GM12874 (cell line): ENCODE measurements at regions not wholly inside any gene's neighbourhood (a gene's known extent, or its start where the extent isn't known, plus 50 kb on each side); places are given as distances from the start of the nearest gene placed in this dataset.

Source experiments
- CTCF ChIP-seq: IDR thresholded peaks from 2 replicates; pipeline ENCODE4 v1.5.1; 2011; ENCODE audit warnings: low read depth, mild to moderate bottlenecking, control low read depth, low read length, moderate library complexity; ENCODE audit not compliant: insufficient read depth

GRCh38 chr2:18444806-18445205 is 115.6 kb downstream of the RDH14 start:
- TF ChIP-seq CTCF = no peak

- no peak for TF ChIP-seq CTCF
Observed at GRCh38 chr2:18441583-18441982, 118.9 kb downstream of the RDH14 start.

- no peak for TF ChIP-seq CTCF
Observed at GRCh38 chr2:18440777-18441176, 119.7 kb downstream of the RDH14 start.

- no peak for TF ChIP-seq CTCF
Observed at GRCh38 chr2:18440141-18440661, 120.3 kb downstream of the RDH14 start.

- TF ChIP-seq CTCF = no peak
Observed at GRCh38 chr2:18439716-18440115, 120.7 kb downstream of the RDH14 start.

- no peak for TF ChIP-seq CTCF
Observed at GRCh38 chr2:18437909-18438308, 122.5 kb downstream of the RDH14 start.

GRCh38 chr2:18436503-18437005 is 123.9 kb downstream of the RDH14 start:
- TF ChIP-seq CTCF = no peak
